ENCODE measurements at regions not wholly inside any gene's neighbourhood (a gene's known extent, or its start where the extent isn't known, plus 50 kb on each side); places are given as distances from the start of the nearest gene placed in this dataset.

- DNase-seq: no peak
- Histone ChIP-seq H3K9me3 (no peaks in the 10 kb centered on the region), H3K36me3 (no peaks in the 10 kb centered on the region), H3K27me3 (no peaks in the 10 kb centered on the region), H3K4me3 (no peak overlapping the region), H3K27ac (peak overlapping the region in 2 of 4 donors; percentile 12 to 58), H3K4me1 (no peaks in the 10 kb centered on the region)
- in situ Hi-C loops (cut with MboI; ENCODE audit: low pct_ligation_motif_present in 1 of 4, low pct_unique_long_range_greater_than_20kb in 1 of 4, low sequenced_read_pairs in 3 of 4) (no loop called here), intact Hi-C loops (cut with DNase I; ENCODE audit: low total_unique reads) (no loop called here)
- 58% methylated on average over 3 of the region's 3 CpGs; no CpG with 5 or more reads in 1 of the 2 donors for WGBS, 2 donors (ENCODE audit: low coverage in 1 of 2)
- TF ChIP-seq POLR2AphosphoS5 (IDR thresholded peaks at IDR 0.05) (no peak), EP300 (IDR thresholded peaks at IDR 0.05; ENCODE audit: low read depth) (no peak), POLR2A (IDR thresholded peaks at IDR 0.05) (no peak), CTCF (IDR thresholded peaks at IDR 0.05) (no peak)
These were observed 354.9 kb downstream of the CBLL2 start for GRCh38 chrX:22627576-22627975.

- intact Hi-C loops (cut with DNase I; ENCODE audit: low total_unique reads) (no loop called here), in situ Hi-C loops (cut with MboI; ENCODE audit: low pct_ligation_motif_present in 1 of 4, low pct_unique_long_range_greater_than_20kb in 1 of 4, low sequenced_read_pairs in 3 of 4) (no loop called here)
- Histone ChIP-seq H3K36me3 (no peaks in the 10 kb centered on the region), H3K4me1 (no peaks in the 10 kb centered on the region), H3K9me3 (no peaks in the 10 kb centered on the region), H3K27me3 (no peaks in the 10 kb centered on the region), H3K4me3 (no peak overlapping the region), H3K27ac (peak overlapping the region in 1 of 4 donors; percentile 58)
- no peak for DNase-seq
- 46 to 60% methylated on average over 2 of the region's 2 CpGs for WGBS, 2 donors (ENCODE audit: low coverage in 1 of 2)
- TF ChIP-seq POLR2A (IDR thresholded peaks at IDR 0.05) (no peak), POLR2AphosphoS5 (IDR thresholded peaks at IDR 0.05) (peak in 1 of 3 donors; percentile 43), CTCF (IDR thresholded peaks at IDR 0.05) (no peak), EP300 (IDR thresholded peaks at IDR 0.05; ENCODE audit: low read depth) (no peak)
These were observed 355.6 kb downstream of the CBLL2 start for GRCh38 chrX:22628275-22628674.

- Histone ChIP-seq H3K4me1 (no peaks in the 10 kb centered on the region), H3K27ac (peak overlapping the region in 2 of 4 donors; percentile 21 to 34), H3K4me3 (no peak overlapping the region), H3K27me3 (no peaks in the 10 kb centered on the region), H3K9me3 (no peaks in the 10 kb centered on the region), H3K36me3 (no peaks in the 10 kb centered on the region)
- in situ Hi-C loops (cut with MboI; ENCODE audit: low pct_ligation_motif_present in 1 of 4, low pct_unique_long_range_greater_than_20kb in 1 of 4, low sequenced_read_pairs in 3 of 4): no loop called here
- TF ChIP-seq POLR2A (IDR thresholded peaks at IDR 0.05) (no peak), EP300 (IDR thresholded peaks at IDR 0.05; ENCODE audit: low read depth) (no peak)
- intact Hi-C loops (cut with DNase I; ENCODE audit: low total_unique reads): no loop called here
- WGBS, 2 donors (ENCODE audit: low coverage in 1 of 2): 81 to 83% methylated on average over 2 of the region's 2 CpGs
- no peak for DNase-seq
These were observed 356.5 kb downstream of the CBLL2 start for GRCh38 chrX:22629105-22629725.

- Histone ChIP-seq H3K27me3 (no peaks in the 10 kb centered on the region), H3K36me3 (no peaks in the 10 kb centered on the region), H3K4me3 (no peak overlapping the region), H3K4me1 (no peaks in the 10 kb centered on the region), H3K9me3 (no peaks in the 10 kb centered on the region), H3K27ac (no peak overlapping the region)
- TF ChIP-seq POLR2AphosphoS5 (IDR thresholded peaks at IDR 0.05) (no peak), EP300 (IDR thresholded peaks at IDR 0.05; ENCODE audit: low read depth) (no peak), CTCF (IDR thresholded peaks at IDR 0.05) (no peak), POLR2A (IDR thresholded peaks at IDR 0.05) (no peak)
- in situ Hi-C loops (cut with MboI; ENCODE audit: low pct_ligation_motif_present in 1 of 4, low pct_unique_long_range_greater_than_20kb in 1 of 4, low sequenced_read_pairs in 3 of 4): no loop called here
- intact Hi-C loops (cut with DNase I; ENCODE audit: low total_unique reads): no loop called here
- 43% methylated on average over 4 of the region's 4 CpGs; no CpG with 5 or more reads in 1 of the 2 donors for WGBS, 2 donors (ENCODE audit: low coverage in 1 of 2)
- DNase-seq: no peak
These were observed 361.4 kb downstream of the CBLL2 start for GRCh38 chrX:22634083-22634482.

GRCh38 chrX:22634751-22635150 lies 362.0 kb downstream of the CBLL2 start:
- no peak for DNase-seq
- no peaks in the 10 kb centered on the region for H3K4me1 ChIP-seq
- H3K27ac ChIP-seq: no peak overlapping the region
- WGBS, 2 donors (ENCODE audit: low coverage in 1 of 2): 74 to 83% methylated on average over 1 of the region's 1 CpG
- no peaks in the 10 kb centered on the region for H3K9me3 ChIP-seq
- TF ChIP-seq CTCF (IDR thresholded peaks at IDR 0.05) (no peak), POLR2A (IDR thresholded peaks at IDR 0.05) (no peak), POLR2AphosphoS5 (IDR thresholded peaks at IDR 0.05) (no peak), EP300 (IDR thresholded peaks at IDR 0.05; ENCODE audit: low read depth) (no peak)
- in situ Hi-C loops (cut with MboI; ENCODE audit: low pct_ligation_motif_present in 1 of 4, low pct_unique_long_range_greater_than_20kb in 1 of 4, low sequenced_read_pairs in 3 of 4) (no loop called here), intact Hi-C loops (cut with DNase I; ENCODE audit: low total_unique reads) (no loop called here)
- no peaks in the 10 kb centered on the region for H3K27me3 ChIP-seq
- H3K4me3 ChIP-seq: no peak overlapping the region
- H3K36me3 ChIP-seq: no peaks in the 10 kb centered on the region

Data from transverse colon (tissue), 4 donors.